H1 (cell line): ENCODE measurements at regions not wholly inside any gene's neighbourhood (a gene's known extent, or its start where the extent isn't known, plus 50 kb on each side); places are given as distances from the start of the nearest gene placed in this dataset.

Source experiments
- HDAC6 ChIP-seq: IDR thresholded peaks from one replicate; pipeline ENCODE4 v1.7.1; 2012; ENCODE audit warnings: low read depth, mild to moderate bottlenecking, inconsistent platforms, low read length, moderate library complexity
- POLR2A ChIP-seq, 2 experiments: IDR thresholded peaks; 1 replicate in 1 of 2; 2 replicates in 1 of 2; pipeline ENCODE4 v1.6.1; 2011; ENCODE audit warnings: low read depth in 2 of 2, low read length in 2 of 2, mild to moderate bottlenecking in 2 of 2; ENCODE audit errors: control extremely low read depth in 1 of 2

GRCh38 chr13:84466461-84466860 lies 584.2 kb upstream of the SLITRK1 start:
- TF ChIP-seq HDAC6 (no peak), POLR2A (IDR thresholded peaks at IDR 0.05; ENCODE audit: control extremely low read depth in 1 of 2, low read depth in 2 of 2, low read length in 2 of 2) (no peak)
